Neural cell (in vitro differentiated cells): ENCODE measurements at regions not wholly inside any gene's neighbourhood (a gene's known extent, or its start where the extent isn't known, plus 50 kb on each side); places are given as distances from the start of the nearest gene placed in this dataset.
"Not testable (repeated sequence)": the region's sequence is repeated elsewhere in the genome, so short reads cannot be mapped to it uniquely, and the experiment has no call there.

ENCODE experiments used
- H2AFZ ChIP-seq: fragments of 200-600, 300-800 bp; sonication (generic), shearing (Covaris generic); 2 replicates; pipeline ENCODE4 v1.6.0; 2014; ENCODE audit warnings: low read depth, mild to moderate bottlenecking, antibody characterized with exemption, low read length, moderate library complexity
- H3F3A ChIP-seq: fragments of 200-600 bp; shearing (Covaris generic); 2 replicates; pipeline ENCODE4 v1.6.1; 2016; ENCODE audit warnings: mild to moderate bottlenecking, moderate library complexity, mixed read lengths, antibody characterized with exemption, low read length; ENCODE audit not compliant: insufficient read depth, poor library complexity, severe bottlenecking
- H3K27ac ChIP-seq: fragments of 200-600, 300-800 bp; sonication (generic), shearing (Covaris generic); 2 replicates; pipeline ENCODE4 v1.5.1; 2014; ENCODE audit warnings: mild to moderate bottlenecking, low read length, moderate library complexity
- H3K27me3 ChIP-seq: fragments of 300-800, 200-600 bp; sonication (generic), shearing (Covaris generic); 2 replicates; pipeline ENCODE4 v1.6.0; 2014; ENCODE audit warnings: mild to moderate bottlenecking, low read depth, low read length, moderate library complexity; ENCODE audit not compliant: insufficient read depth
- H3K36me3 ChIP-seq: fragments of 300-800, 200-600 bp; sonication (generic), shearing (Covaris generic); 2 replicates; pipeline ENCODE4 v1.5.1; 2014; ENCODE audit warnings: mild to moderate bottlenecking, antibody characterized with exemption, low read length, moderate library complexity; ENCODE audit not compliant: insufficient read depth
- H3K4me2 ChIP-seq: fragments of 300-800, 200-600 bp; sonication (generic), shearing (Covaris generic); 2 replicates; pipeline ENCODE4 v1.6.0; 2014; ENCODE audit warnings: mild to moderate bottlenecking, low read length
- H3K4me3 ChIP-seq: fragments of 300-800, 200-600 bp; sonication (generic), shearing (Covaris generic); 2 replicates; pipeline ENCODE4 v1.5.1; 2014; ENCODE audit warnings: mild to moderate bottlenecking, low read length, moderate library complexity
- H3K79me2 ChIP-seq: fragments of 200-600 bp; shearing (Covaris generic); replicated peaks from 2 replicates; pipeline ENCODE4 v1.6.0; 2014; ENCODE audit warnings: mild to moderate bottlenecking, low read length, moderate library complexity; ENCODE audit not compliant: insufficient read depth
- H3K9ac ChIP-seq: fragments of 300-800, 200-600 bp; sonication (generic), shearing (Covaris generic); 2 replicates; pipeline ENCODE4 v1.6.1; 2016; ENCODE audit warnings: mild to moderate bottlenecking, low read length, mixed read lengths
- H3K9me2 ChIP-seq: fragments of 200-600 bp; shearing (Covaris generic); 2 replicates; pipeline ENCODE4 v1.6.1; 2016; ENCODE audit warnings: mild to moderate bottlenecking, low read length, mixed read lengths; ENCODE audit not compliant: insufficient read depth
- H3K9me3 ChIP-seq: fragments of 200-600, 300-800 bp; sonication (generic), shearing (Covaris generic); 2 replicates; pipeline ENCODE4 v1.6.1; 2016; ENCODE audit warnings: mild to moderate bottlenecking, mixed run types, low read length, moderate library complexity, mixed read lengths
- H4K20me1 ChIP-seq: fragments of 200-600 bp; shearing (Covaris generic); 2 replicates; pipeline ENCODE4 v1.6.1; 2016; ENCODE audit warnings: mild to moderate bottlenecking, mixed run types; ENCODE audit not compliant: insufficient read depth

DNA sequence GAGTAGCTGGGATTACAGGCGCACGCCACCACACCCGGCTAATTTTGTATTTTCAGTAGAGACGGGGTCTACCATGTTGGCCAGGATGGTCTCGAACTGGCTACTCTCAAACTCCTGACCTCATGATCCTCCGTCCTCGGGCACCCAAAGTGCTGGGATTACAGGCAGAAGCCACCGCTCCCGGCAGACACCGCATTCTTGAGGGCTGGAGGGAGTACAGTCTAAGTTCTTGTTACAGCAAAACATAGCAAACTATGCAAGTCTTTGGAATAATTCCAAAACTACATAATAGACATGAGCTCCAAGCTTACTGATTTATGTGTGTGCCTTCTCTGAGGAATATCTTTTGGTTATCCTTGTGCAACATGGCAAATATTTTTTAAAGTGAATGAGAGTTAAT is 299.1 kb upstream of the ZNF658 start:
- not testable (repeated sequence) for H3K9me3 ChIP-seq, H3K79me2 ChIP-seq, H3K4me2 ChIP-seq, H3K9me2 ChIP-seq, H3K36me3 ChIP-seq, H2AFZ ChIP-seq, H3K27me3 ChIP-seq, H3F3A ChIP-seq, H4K20me1 ChIP-seq, H3K27ac ChIP-seq, H3K4me3 ChIP-seq, H3K9ac ChIP-seq

DNA sequence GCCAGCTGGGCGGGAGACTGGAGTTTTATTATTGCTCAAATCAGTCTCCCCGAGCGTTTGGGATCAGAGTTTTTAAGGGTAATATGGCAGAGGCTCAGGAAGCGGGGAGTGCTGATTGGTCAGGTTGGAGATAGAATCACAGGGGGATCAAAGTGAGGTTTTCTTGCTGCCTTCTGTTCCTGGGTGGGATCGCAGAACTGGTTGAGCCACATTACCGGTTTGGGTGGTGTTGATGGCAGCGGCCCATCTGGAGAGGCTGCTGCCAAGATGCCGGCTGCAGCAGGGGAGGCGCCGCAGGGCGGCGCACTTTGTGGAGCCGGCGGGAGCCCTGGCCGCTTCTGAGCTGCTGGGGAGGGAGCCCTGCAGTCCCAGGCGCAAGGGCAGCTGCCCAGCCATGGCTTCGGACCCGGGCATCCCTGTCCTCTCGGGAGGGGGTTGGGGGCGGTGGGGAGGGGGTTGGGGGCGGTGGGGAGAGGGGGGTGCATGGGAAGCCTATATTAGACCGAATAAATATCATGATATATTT is 268.9 kb upstream of the ZNF658 start:
- H3K79me2 ChIP-seq, H3K27me3 ChIP-seq, H3K36me3 ChIP-seq, H4K20me1 ChIP-seq, H3K4me2 ChIP-seq, H3F3A ChIP-seq, H3K9ac ChIP-seq, H3K27ac ChIP-seq, H3K9me3 ChIP-seq, H3K9me2 ChIP-seq, H3K4me3 ChIP-seq, H2AFZ ChIP-seq: not testable (repeated sequence)

DNA sequence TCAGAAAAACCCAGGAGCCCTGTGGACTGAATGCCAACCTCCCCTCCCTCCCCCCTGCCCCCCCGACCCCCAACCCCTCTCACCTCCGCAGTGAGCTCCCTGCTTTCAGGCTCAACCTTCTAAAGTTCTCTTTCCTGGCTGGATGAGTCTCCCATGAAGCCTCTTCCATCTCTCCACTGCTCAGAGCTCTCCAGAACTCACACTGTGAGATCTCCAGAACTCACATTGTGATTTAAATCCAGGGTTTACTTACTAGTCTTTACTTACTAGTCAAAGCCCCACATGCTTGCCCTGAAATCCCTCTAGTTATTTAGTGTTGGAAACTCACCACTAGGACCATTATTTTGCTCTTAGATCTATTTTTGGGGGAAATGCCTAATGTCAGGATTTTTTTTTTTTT is 252.8 kb upstream of the ZNF658 start:
- not testable (repeated sequence) for H3K9ac ChIP-seq, H2AFZ ChIP-seq, H3K27me3 ChIP-seq, H3K9me3 ChIP-seq, H3K79me2 ChIP-seq, H3K27ac ChIP-seq, H3K9me2 ChIP-seq, H3K4me3 ChIP-seq, H3F3A ChIP-seq, H4K20me1 ChIP-seq, H3K4me2 ChIP-seq, H3K36me3 ChIP-seq

DNA sequence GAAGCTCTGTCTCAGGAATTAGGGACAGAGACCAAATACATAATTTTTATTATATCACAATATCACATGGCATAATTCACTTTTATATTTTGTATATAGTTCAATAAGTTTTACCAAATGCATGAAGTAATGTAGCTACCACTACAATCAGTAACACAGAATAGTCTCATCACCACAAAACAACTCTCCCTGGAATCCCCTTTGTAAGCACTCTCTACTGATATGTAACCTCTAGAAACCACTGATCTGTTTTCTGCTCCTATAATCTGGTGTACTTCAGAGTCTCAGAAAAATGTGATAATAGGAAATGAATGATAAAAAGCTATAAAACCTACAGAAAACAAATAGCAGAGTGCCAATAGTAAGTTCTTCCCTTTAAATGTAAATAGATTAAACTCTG is 210.3 kb upstream of the ZNF658 start:
- not testable (repeated sequence) for H3K4me3 ChIP-seq, H3K4me2 ChIP-seq, H3K36me3 ChIP-seq, H3K27ac ChIP-seq, H3K9ac ChIP-seq, H2AFZ ChIP-seq, H3K9me3 ChIP-seq, H3F3A ChIP-seq, H3K27me3 ChIP-seq, H3K9me2 ChIP-seq, H3K79me2 ChIP-seq, H4K20me1 ChIP-seq

DNA sequence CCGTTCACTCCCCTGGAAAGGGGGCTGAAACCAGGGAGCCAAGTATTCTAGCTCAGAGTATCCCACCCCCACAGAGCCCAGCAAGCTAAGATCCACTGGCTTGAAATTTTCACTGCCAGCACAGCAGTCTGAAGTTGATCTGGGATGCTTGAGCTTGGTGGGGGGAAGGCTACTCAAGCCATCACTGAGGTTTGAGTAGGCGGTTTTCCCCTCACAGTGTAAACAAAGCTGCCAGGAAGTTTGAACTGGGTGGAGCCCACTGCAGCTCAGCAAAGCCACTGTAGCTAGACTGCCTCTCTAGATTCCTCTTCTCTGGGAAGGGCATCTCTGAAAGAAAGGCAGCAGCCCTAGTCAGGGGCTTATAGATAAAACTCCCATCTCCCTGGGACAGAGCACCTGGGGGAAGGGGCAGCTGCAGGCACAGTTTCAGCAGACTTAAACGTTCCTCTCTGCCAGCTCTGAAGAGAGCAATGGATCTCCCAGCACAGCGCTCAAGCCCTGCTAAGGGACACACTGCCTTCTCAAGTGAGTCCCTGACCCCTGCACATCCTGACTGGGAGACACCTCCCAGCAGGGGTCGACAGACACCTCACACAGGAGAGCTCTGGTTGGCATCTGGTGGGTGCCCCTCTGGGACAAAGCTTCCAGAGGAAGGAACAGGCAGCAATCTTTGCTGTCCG is 204.8 kb upstream of the ZNF658 start:
- H3K36me3 ChIP-seq, H3K4me2 ChIP-seq, H2AFZ ChIP-seq, H3K4me3 ChIP-seq, H4K20me1 ChIP-seq, H3K27ac ChIP-seq, H3K9ac ChIP-seq, H3F3A ChIP-seq, H3K27me3 ChIP-seq, H3K9me3 ChIP-seq, H3K9me2 ChIP-seq, H3K79me2 ChIP-seq: not testable (repeated sequence)

DNA sequence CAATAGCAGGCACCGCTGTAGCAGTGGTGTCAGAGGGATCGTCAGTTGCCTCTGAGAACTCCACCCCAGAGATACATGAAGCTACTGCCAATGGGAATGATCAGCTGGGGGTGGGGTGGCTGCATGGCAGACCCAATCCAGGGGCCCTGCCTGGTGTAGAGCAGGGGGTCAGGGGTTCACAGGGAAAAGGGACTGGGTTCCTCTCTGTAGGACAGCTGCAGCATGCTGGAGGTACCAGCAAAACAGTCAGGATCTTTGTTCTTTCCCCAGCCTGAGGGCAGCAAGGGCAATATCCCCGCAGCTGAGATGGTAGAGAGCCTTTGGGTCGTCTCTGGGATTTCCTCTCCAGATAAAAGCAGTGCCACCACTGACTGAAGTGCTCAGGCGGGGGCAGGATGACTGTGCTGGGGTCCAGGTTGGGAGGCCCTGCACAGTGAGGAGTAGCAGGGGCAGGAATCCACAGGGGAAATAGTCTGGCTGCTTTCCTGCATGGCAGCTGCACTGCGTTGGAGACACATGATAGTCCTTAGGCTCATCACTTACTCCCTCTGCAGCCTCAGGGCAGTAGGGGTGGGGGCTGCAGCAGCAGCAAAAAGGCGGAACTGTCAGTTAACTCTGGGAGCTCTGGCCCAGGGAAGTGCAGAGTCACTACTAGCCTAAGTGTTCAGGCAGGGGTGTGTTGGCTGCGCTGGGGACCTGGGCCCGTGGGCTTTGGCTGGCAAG is 203.0 kb upstream of the ZNF658 start:
- not testable (repeated sequence) for H4K20me1 ChIP-seq, H3K27me3 ChIP-seq

DNA sequence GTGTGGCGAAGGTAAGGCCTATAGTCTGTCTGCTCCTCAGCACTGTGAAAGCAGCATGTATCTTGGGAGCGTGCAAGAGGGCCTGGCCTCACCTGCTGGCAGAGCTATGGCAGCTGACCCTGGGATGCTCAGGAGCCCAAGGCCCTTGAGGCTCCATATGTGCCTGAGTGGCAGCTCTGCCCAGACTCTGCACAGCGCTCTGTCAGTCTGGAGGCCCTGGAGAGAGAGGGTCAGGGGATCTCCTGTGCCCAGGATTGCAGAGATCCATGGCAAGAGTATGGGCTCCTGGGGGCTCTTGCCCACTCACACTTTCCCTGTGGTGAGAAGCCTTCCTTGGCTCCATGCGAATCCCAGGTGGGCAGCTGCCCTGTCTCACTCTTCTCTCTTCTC is 202.5 kb upstream of the ZNF658 start:
- not testable (repeated sequence) for H3K36me3 ChIP-seq, H3K9me3 ChIP-seq, H3K9ac ChIP-seq, H4K20me1 ChIP-seq, H3K4me3 ChIP-seq, H3K79me2 ChIP-seq, H3K9me2 ChIP-seq, H3K4me2 ChIP-seq, H3K27ac ChIP-seq, H3K27me3 ChIP-seq, H3F3A ChIP-seq, H2AFZ ChIP-seq

More for the DNA sequence above, 203.0 kb upstream of the ZNF658 start:
- H3K9me3 ChIP-seq, H3K36me3 ChIP-seq, H3K9me2 ChIP-seq, H3K9ac ChIP-seq, H2AFZ ChIP-seq, H3K4me2 ChIP-seq, H3F3A ChIP-seq, H3K79me2 ChIP-seq, H3K4me3 ChIP-seq, H3K27ac ChIP-seq: not testable (repeated sequence)
